Esophagus (tissue), 2 donors: ENCODE measurements at regions not wholly inside any gene's neighbourhood (a gene's known extent, or its start where the extent isn't known, plus 50 kb on each side); places are given as distances from the start of the nearest gene placed in this dataset.

Source experiments
- H3K27ac ChIP-seq, 2 donors: one replicate each; pipeline ENCODE4 v1.5.1; 2013; ENCODE audit warnings: low read depth in 2 of 2, mild to moderate bottlenecking in 2 of 2, inconsistent platforms in 1 of 2, low read length in 1 of 2, moderate library complexity in 1 of 2
- H3K27me3 ChIP-seq, 2 donors: one replicate each; pipeline ENCODE4 v1.6.1; 2013; ENCODE audit warnings: low read length in 2 of 2, control low read depth in 1 of 2, mild to moderate bottlenecking in 1 of 2; ENCODE audit not compliant: insufficient read depth in 2 of 2, control insufficient read depth in 1 of 2
- H3K36me3 ChIP-seq, 2 donors: one replicate each; pipeline ENCODE4 v1.6.1; 2013; ENCODE audit warnings: low read length in 1 of 2; ENCODE audit not compliant: control insufficient read depth in 2 of 2, insufficient read depth in 2 of 2
- H3K4me1 ChIP-seq, 2 donors: one replicate each; pipeline ENCODE4 v1.6.1; 2013; ENCODE audit warnings: low read length in 1 of 2; ENCODE audit not compliant: control insufficient read depth in 2 of 2, insufficient read depth in 2 of 2
- H3K4me3 ChIP-seq, 2 donors: one replicate each; pipeline ENCODE4 v1.5.1; 2013; ENCODE audit warnings: low read length in 2 of 2, mild to moderate bottlenecking in 2 of 2, low read depth in 1 of 2, moderate library complexity in 1 of 2
- H3K9me3 ChIP-seq, 2 donors: one replicate each; pipeline ENCODE4 v1.6.1; 2013; ENCODE audit warnings: mild to moderate bottlenecking in 2 of 2, low read depth in 1 of 2, low read length in 1 of 2, moderate library complexity in 1 of 2; ENCODE audit not compliant: control insufficient read depth in 2 of 2, insufficient read depth in 1 of 2
- WGBS, 2 donors: extraction: QIAGEN DNeasy Blood & Tissue Kit; methylation state at CpG; one replicate each; pipeline ENCODE4 v1.1.7; 2013; 5-methylcytosine and 5-hydroxymethylcytosine counted together
- donor health status: healthy with polysubstance abuse.
- donor health status: Bipolar disorder and iron deficiency.

DNA sequence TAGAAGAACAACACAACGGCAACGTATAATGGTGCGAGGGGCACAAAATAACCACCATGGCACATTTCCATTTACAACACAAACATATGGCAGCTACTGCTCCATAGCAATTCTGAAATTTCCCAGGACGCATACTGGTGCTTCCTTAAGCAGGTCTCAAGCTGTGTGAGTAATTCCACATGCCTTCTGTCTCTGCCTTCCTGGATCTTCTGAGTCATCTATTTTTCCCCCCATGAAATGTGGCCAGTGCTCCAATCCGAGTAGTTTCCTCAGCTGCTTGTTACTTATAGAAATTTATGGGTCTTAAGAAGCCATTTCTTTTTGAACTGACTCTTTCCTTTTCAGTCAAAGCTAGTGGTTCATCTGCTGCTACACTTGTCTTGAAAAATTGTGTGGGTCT lies 256.6 kb upstream of the KLF6 start:
- no peaks in the 10 kb centered on the region for H3K4me1 ChIP-seq
- 96% methylated on average over 5 of the region's 5 CpGs for WGBS, 2 donors
- no peak overlapping the region for H3K27ac ChIP-seq
- H3K4me3 ChIP-seq = no peak overlapping the region
- H3K27me3 ChIP-seq = no peaks in the 10 kb centered on the region
- no peaks in the 10 kb centered on the region for H3K36me3 ChIP-seq
- peaks cover 0 to 3% of the 10 kb centered on the region in 2 donors for H3K9me3 ChIP-seq

DNA sequence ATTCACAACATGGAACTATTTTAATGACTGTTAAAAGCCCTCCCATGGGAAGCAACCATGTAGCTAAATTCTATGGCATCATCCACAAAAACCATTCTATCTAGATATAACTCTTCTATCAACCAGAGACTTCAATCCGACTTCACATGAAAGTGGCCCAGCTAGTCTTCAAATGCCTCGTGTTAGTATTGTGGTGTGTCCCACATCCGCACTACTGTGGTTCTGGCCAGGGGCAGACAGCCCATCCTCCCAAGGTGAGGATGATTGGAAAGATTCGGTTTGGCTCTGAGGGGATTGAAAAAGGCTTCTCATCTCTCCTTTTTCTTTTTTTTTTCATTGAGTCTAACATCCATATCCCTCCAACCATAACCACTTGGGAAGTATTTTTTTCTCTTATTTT lies 253.0 kb upstream of the KLF6 start:
- no peak overlapping the region for H3K4me3 ChIP-seq
- peaks cover 0 to 3% of the 10 kb centered on the region in 2 donors for H3K9me3 ChIP-seq
- no peak overlapping the region for H3K27ac ChIP-seq
- H3K27me3 ChIP-seq = no peaks in the 10 kb centered on the region
- no peaks in the 10 kb centered on the region for H3K36me3 ChIP-seq
- WGBS, 2 donors = 94% methylated on average over 4 of the region's 4 CpGs
- H3K4me1 ChIP-seq = peaks cover 0 to 1% of the 10 kb centered on the region in 2 donors

GRCh38 chr10:4035599-4035945 lies 250.6 kb upstream of the KLF6 start:
- H3K27me3 ChIP-seq = no peaks in the 10 kb centered on the region
- H3K4me1 ChIP-seq = peaks cover 0 to 1% of the 10 kb centered on the region in 2 donors
- 80 to 89% methylated on average over 3 of the region's 3 CpGs for WGBS, 2 donors
- no peak overlapping the region for H3K4me3 ChIP-seq
- no peak overlapping the region for H3K27ac ChIP-seq
- no peaks in the 10 kb centered on the region for H3K36me3 ChIP-seq
- H3K9me3 ChIP-seq = no peaks in the 10 kb centered on the region

GRCh38 chr10:4034907-4035598 lies 250.0 kb upstream of the KLF6 start:
- Histone ChIP-seq H3K4me1 (peaks cover 0 to 1% of the 10 kb centered on the region in 2 donors), H3K9me3 (no peaks in the 10 kb centered on the region), H3K36me3 (no peaks in the 10 kb centered on the region), H3K27ac (peak overlapping the region; percentile 33 to 53), H3K4me3 (peak overlapping the region in 1 of 2 donors; percentile 16), H3K27me3 (no peaks in the 10 kb centered on the region)
- 20 to 40% methylated on average over 15 of the region's 15 CpGs for WGBS, 2 donors

DNA sequence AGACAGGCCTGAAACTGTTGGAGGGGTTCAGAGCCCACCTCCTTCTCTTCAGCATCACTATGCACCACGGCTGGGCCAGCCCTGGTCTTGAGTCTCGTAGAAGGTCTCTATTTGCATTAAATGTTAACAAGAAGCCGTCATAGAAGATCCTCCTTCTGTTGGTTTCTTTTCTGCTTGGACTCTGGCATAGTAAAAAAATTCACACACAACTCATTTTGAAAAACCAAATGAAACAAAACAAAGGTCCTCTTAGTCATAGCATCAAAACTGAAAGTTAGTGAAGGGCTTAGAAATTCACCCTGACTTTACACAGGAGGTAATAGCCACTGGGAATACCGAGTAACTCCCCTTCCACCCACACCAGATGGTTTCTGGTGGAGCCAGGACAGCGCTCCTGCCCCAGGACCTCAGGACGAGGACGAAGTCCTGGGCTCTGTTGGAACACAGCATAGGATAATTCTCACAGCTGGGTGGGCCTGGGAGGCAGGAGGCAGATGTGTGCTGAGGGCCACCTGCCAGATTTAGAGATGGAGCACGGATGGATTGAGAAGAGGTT lies 248.4 kb upstream of the KLF6 start:
- 79 to 83% methylated on average over 8 of the region's 8 CpGs for WGBS, 2 donors
- H3K27ac ChIP-seq = no peak overlapping the region

GRCh38 chr10:4029866-4030265 lies 244.9 kb upstream of the KLF6 start:
- Histone ChIP-seq H3K9me3 (no peaks in the 10 kb centered on the region), H3K4me3 (no peak overlapping the region), H3K4me1 (peaks cover 0 to 3% of the 10 kb centered on the region in 2 donors), H3K36me3 (no peaks in the 10 kb centered on the region), H3K27me3 (no peaks in the 10 kb centered on the region), H3K27ac (no peak overlapping the region)
- WGBS, 2 donors = 89 to 90% methylated on average over 8 of the region's 8 CpGs

More for the DNA sequence above, 248.4 kb upstream of the KLF6 start:
- Histone ChIP-seq H3K4me1 (peaks cover 0 to 1% of the 10 kb centered on the region in 2 donors), H3K36me3 (no peaks in the 10 kb centered on the region), H3K9me3 (no peaks in the 10 kb centered on the region), H3K27me3 (no peaks in the 10 kb centered on the region), H3K4me3 (no peak overlapping the region)

GRCh38 chr10:4028854-4029583 lies 244.0 kb upstream of the KLF6 start:
- H3K9me3 ChIP-seq = no peaks in the 10 kb centered on the region
- no peak overlapping the region for H3K27ac ChIP-seq
- H3K4me1 ChIP-seq = peaks cover 0 to 3% of the 10 kb centered on the region in 2 donors
- no peaks in the 10 kb centered on the region for H3K36me3 ChIP-seq
- WGBS, 2 donors = 93% methylated on average over 6 of the region's 6 CpGs
- no peak overlapping the region for H3K4me3 ChIP-seq
- H3K27me3 ChIP-seq = no peaks in the 10 kb centered on the region

- Histone ChIP-seq H3K27me3 (no peaks in the 10 kb centered on the region), H3K4me3 (no peak overlapping the region), H3K4me1 (peaks cover 0 to 3% of the 10 kb centered on the region in 2 donors), H3K27ac (no peak overlapping the region), H3K9me3 (no peaks in the 10 kb centered on the region), H3K36me3 (no peaks in the 10 kb centered on the region)
- 52 to 75% methylated on average over 5 of the region's 5 CpGs for WGBS, 2 donors
Measured at GRCh38 chr10:4028027-4028471, 243.0 kb upstream of the KLF6 start.

GRCh38 chr10:4025339-4025738 lies 240.3 kb upstream of the KLF6 start:
- H3K27me3 ChIP-seq = no peaks in the 10 kb centered on the region
- H3K4me3 ChIP-seq = no peak overlapping the region
- no peaks in the 10 kb centered on the region for H3K36me3 ChIP-seq
- H3K27ac ChIP-seq = no peak overlapping the region
- peaks cover 0 to 3% of the 10 kb centered on the region in 2 donors for H3K4me1 ChIP-seq
- no peaks in the 10 kb centered on the region for H3K9me3 ChIP-seq
- 71 to 77% methylated on average over 4 of the region's 4 CpGs for WGBS, 2 donors
